ENCODE measurements at regions not wholly inside any gene's neighbourhood (a gene's known extent, or its start where the extent isn't known, plus 50 kb on each side); places are given as distances from the start of the nearest gene placed in this dataset.

DNA sequence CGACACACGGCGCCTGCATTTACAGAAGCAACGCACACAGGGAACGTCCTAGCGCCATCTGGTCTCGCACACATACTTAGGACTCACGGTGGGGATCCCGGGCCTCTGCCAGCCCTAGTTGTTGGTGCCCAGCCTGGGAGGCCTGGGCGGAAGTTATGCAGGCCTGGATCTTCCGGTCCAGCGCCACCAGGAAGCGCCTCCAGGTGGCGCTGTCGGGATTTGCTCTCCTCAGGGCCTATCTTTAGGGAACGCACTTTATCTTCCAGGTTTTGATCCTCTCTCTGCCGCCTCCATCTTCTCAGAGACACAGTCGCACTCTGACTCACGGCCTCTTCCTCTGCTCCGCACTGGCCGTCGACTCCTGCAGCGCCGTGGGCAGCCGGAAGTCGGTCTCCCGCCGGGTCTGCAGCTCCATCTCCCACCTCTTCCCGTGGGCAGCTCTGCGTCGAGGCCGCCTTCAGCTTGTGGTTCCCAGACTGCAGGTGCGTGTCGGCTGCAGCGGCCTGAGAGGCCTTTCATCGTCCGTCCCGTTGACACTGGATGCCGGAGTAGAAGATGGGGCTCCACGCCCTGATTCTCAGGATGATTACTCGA is 760.4 kb downstream of the TMEM121 start:
- Histone ChIP-seq H3K27ac (ENCODE audit: low read length) (no peak overlapping the region), H4K20me1 (ENCODE audit: low read length) (no peaks in the 10 kb centered on the region), H3K4me3 (ENCODE audit: low read length) (no peak overlapping the region), H2AFZ (ENCODE audit: low read length) (no peak overlapping the region), H3K9me2 (replicated peaks; ENCODE audit: low read length) (no peaks in the 10 kb centered on the region), H3K27me3 (ENCODE audit: low read length) (no peaks in the 10 kb centered on the region), H3K36me3 (ENCODE audit: low read depth, low read length) (no peaks in the 10 kb centered on the region), H3F3A (ENCODE audit: low read length, unreplicated experiment) (no peaks in the 10 kb centered on the region), H3K4me1 (ENCODE audit: insufficient read depth, low read length) (no peaks in the 10 kb centered on the region), H3K4me2 (ENCODE audit: low read length) (no peak overlapping the region), H3K9ac (ENCODE audit: low read length) (no peak overlapping the region), H3K79me2 (ENCODE audit: low read length) (no peaks in the 10 kb centered on the region), H3K9me3 (ENCODE audit: low read length) (0 out of 2 replicates have a peak, but pooled peaks cover 16% of the 10 kb centered on the region)
- TF ChIP-seq EZH2 (IDR thresholded peaks at IDR 0.05; ENCODE audit: low read length, unreplicated experiment) = no peak
- no peak for TF ChIP-seq EZH2phosphoT487 (IDR thresholded peaks at IDR 0.05; ENCODE audit: borderline replicate concordance, low read length)
- TF ChIP-seq, protein P1, sequence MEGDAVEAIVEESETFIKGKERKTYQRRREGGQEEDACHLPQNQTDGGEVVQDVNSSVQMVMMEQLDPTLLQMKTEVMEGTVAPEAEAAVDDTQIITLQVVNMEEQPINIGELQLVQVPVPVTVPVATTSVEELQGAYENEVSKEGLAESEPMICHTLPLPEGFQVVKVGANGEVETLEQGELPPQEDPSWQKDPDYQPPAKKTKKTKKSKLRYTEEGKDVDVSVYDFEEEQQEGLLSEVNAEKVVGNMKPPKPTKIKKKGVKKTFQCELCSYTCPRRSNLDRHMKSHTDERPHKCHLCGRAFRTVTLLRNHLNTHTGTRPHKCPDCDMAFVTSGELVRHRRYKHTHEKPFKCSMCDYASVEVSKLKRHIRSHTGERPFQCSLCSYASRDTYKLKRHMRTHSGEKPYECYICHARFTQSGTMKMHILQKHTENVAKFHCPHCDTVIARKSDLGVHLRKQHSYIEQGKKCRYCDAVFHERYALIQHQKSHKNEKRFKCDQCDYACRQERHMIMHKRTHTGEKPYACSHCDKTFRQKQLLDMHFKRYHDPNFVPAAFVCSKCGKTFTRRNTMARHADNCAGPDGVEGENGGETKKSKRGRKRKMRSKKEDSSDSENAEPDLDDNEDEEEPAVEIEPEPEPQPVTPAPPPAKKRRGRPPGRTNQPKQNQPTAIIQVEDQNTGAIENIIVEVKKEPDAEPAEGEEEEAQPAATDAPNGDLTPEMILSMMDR (conservative IDR thresholded peaks at IDR 0.05; ENCODE audit: low read depth, low read length) = no peak
- ATAC-seq (no peak), DNase-seq (no peak)
- CTCF ChIA-PET = no interaction called here
- intact Hi-C loops (cut with micrococcal nuclease) = no loop called here
- POLR2A ChIA-PET (ENCODE audit: unreplicated experiment) = no interaction called here
- no TSS peak for BruUV-seq (replicated peaks)

DNA sequence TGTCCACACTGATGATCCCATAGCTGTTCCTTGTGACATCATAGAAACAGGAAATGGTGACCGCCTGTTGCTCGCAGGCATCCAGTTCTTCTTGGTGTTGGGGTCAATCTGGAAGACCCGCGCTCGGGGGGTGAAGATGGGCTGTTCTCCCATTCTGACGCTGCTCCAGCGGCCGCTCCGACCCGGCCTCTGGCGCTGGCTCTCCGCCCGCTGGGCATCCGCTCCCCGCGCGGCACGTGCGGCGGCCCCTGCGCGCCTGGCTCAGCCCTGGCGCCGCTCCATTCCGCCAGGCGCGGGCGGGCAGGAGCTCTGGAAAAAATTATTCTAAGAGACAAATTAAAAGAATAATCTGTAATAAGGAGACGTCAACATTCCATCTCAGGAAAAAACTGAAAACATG is 761.1 kb downstream of the TMEM121 start:
- 0 out of 2 replicates have a peak, but pooled peaks cover 9% of the 10 kb centered on the region for H3K9me3 ChIP-seq (ENCODE audit: low read length)
- CTCF ChIA-PET = interaction anchor here (0.6 kb wide), 1 partner anchor 132 kb away, joined by 3 read pairs; no protein-coding TSS in a partner anchor
- no peak overlapping the region for H2AFZ ChIP-seq (ENCODE audit: low read length)
- ATAC-seq (no peak), DNase-seq (no peak)
- BruUV-seq (replicated peaks) = no TSS peak
- no peak overlapping the region for H3K4me2 ChIP-seq (ENCODE audit: low read length)
- no peaks in the 10 kb centered on the region for H3K27me3 ChIP-seq (ENCODE audit: low read length)
- no peaks in the 10 kb centered on the region for H4K20me1 ChIP-seq (ENCODE audit: low read length)
- no peaks in the 10 kb centered on the region for H3K9me2 ChIP-seq (replicated peaks; ENCODE audit: low read length)
- H3K36me3 ChIP-seq (ENCODE audit: low read depth, low read length) = no peaks in the 10 kb centered on the region
- POLR2A ChIA-PET (ENCODE audit: unreplicated experiment) = no interaction called here
- H3K4me1 ChIP-seq (ENCODE audit: insufficient read depth, low read length) = no peaks in the 10 kb centered on the region
- H3F3A ChIP-seq (ENCODE audit: low read length, unreplicated experiment) = no peaks in the 10 kb centered on the region
- H3K9ac ChIP-seq (ENCODE audit: low read length) = no peak overlapping the region
- no peak for TF ChIP-seq EZH2phosphoT487 (IDR thresholded peaks at IDR 0.05; ENCODE audit: borderline replicate concordance, low read length)
- TF ChIP-seq, protein P1 (conservative IDR thresholded peaks at IDR 0.05; ENCODE audit: low read depth, low read length) = no peak
- TF ChIP-seq EZH2 (IDR thresholded peaks at IDR 0.05; ENCODE audit: low read length, unreplicated experiment) = no peak
- H3K79me2 ChIP-seq (ENCODE audit: low read length) = no peaks in the 10 kb centered on the region
- no peak overlapping the region for H3K4me3 ChIP-seq (ENCODE audit: low read length)
- intact Hi-C loops (cut with micrococcal nuclease) = no loop called here
- no peak overlapping the region for H3K27ac ChIP-seq (ENCODE audit: low read length)

DNA sequence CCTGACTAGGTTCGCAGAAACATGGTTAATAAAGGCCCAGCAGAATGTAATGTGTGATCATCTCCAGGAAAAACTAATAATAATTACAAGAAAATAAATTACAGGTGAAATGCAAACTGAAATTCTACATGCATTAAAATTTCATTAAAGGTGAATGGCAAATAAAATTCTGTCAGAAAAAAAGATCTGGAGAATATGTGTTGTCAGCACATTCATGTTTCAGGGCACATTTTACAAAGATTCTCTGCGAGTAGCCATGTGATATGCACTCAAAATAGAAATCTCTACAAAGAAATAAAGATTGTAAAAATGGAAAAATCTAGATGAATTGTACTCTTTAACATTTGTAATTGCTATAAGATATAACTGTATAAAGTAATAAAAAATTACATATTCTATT is 765.2 kb downstream of the TMEM121 start:
- no peaks in the 10 kb centered on the region for H3F3A ChIP-seq (ENCODE audit: low read length, unreplicated experiment)
- DNase-seq = no peak
- BruUV-seq (replicated peaks) = no TSS peak
- H3K36me3 ChIP-seq (ENCODE audit: low read depth, low read length) = no peaks in the 10 kb centered on the region
- no peaks in the 10 kb centered on the region for H4K20me1 ChIP-seq (ENCODE audit: low read length)
- H3K27ac ChIP-seq (ENCODE audit: low read length) = no peak overlapping the region
- H3K4me3 ChIP-seq (ENCODE audit: low read length) = no peak overlapping the region
- no peak overlapping the region for H3K4me2 ChIP-seq (ENCODE audit: low read length)
- H3K9ac ChIP-seq (ENCODE audit: low read length) = no peak overlapping the region
- intact Hi-C loops (cut with micrococcal nuclease) = no loop called here
- no peaks in the 10 kb centered on the region for H3K4me1 ChIP-seq (ENCODE audit: insufficient read depth, low read length)
- H3K27me3 ChIP-seq (ENCODE audit: low read length) = no peaks in the 10 kb centered on the region
- no peaks in the 10 kb centered on the region for H3K9me2 ChIP-seq (replicated peaks; ENCODE audit: low read length)
- TF ChIP-seq EZH2phosphoT487 (IDR thresholded peaks at IDR 0.05; ENCODE audit: borderline replicate concordance, low read length) (no peak), EZH2 (IDR thresholded peaks at IDR 0.05; ENCODE audit: low read length, unreplicated experiment) (no peak)
- TF ChIP-seq, protein P1 (conservative IDR thresholded peaks at IDR 0.05; ENCODE audit: low read depth, low read length) = no peak
- ChIA-PET POLR2A (ENCODE audit: unreplicated experiment) (no interaction called here), CTCF (no interaction called here)
- no peak for ATAC-seq
- no peak overlapping the region for H2AFZ ChIP-seq (ENCODE audit: low read length)
- H3K9me3 ChIP-seq (ENCODE audit: low read length) = no peaks in the 10 kb centered on the region
- H3K79me2 ChIP-seq (ENCODE audit: low read length) = no peaks in the 10 kb centered on the region
